ENCODE measurements at regions not wholly inside any gene's neighbourhood (a gene's known extent, or its start where the extent isn't known, plus 50 kb on each side); places are given as distances from the start of the nearest gene placed in this dataset.

GRCh38 chr3:132247211-132247610, 70.0 kb upstream of the ACP3 start:
- H3K9me3 ChIP-seq (ENCODE audit: low read length), result no peaks in the 10 kb centered on the region
- no peak overlapping the region for H3K9ac ChIP-seq (ENCODE audit: low read length)
- no peaks in the 10 kb centered on the region for H3F3A ChIP-seq (ENCODE audit: insufficient read depth, low read length)
- no peaks in the 10 kb centered on the region for H3K4me1 ChIP-seq (ENCODE audit: insufficient read depth, low read length, severe bottlenecking)
- no peaks in the 10 kb centered on the region for H3K9me2 ChIP-seq (ENCODE audit: low read depth, low read length)
- no peak overlapping the region for H2AFZ ChIP-seq (ENCODE audit: low read length)
- H3K27ac ChIP-seq (ENCODE audit: low read depth, low read length, poor library complexity, severe bottlenecking), result no peak overlapping the region
- no peak overlapping the region for H3K4me2 ChIP-seq (ENCODE audit: low read length)
- no peaks in the 10 kb centered on the region for H4K20me1 ChIP-seq (ENCODE audit: insufficient read depth, low read length)
- no peaks in the 10 kb centered on the region for H3K27me3 ChIP-seq (ENCODE audit: insufficient read depth, low read length)
- H3K79me2 ChIP-seq (ENCODE audit: insufficient read depth, low read length), result no peaks in the 10 kb centered on the region
- TF ChIP-seq EZH2 (IDR thresholded peaks at IDR 0.05; ENCODE audit: borderline replicate concordance, low read length) (no peak), CTCF (IDR thresholded peaks at IDR 0.05; ENCODE audit: low read length) (no peak)
- H3K36me3 ChIP-seq (ENCODE audit: insufficient read depth, low read length), result no peaks in the 10 kb centered on the region
- H3K4me3 ChIP-seq (ENCODE audit: low read depth, low read length, poor library complexity, severe bottlenecking), result no peak overlapping the region

- no peaks in the 10 kb centered on the region for H4K20me1 ChIP-seq (ENCODE audit: insufficient read depth, low read length)
- H3K4me3 ChIP-seq (ENCODE audit: low read depth, low read length, poor library complexity, severe bottlenecking), result no peak overlapping the region
- no peaks in the 10 kb centered on the region for H3K4me1 ChIP-seq (ENCODE audit: insufficient read depth, low read length, severe bottlenecking)
- H3K9ac ChIP-seq (ENCODE audit: low read length), result no peak overlapping the region
- H3F3A ChIP-seq (ENCODE audit: insufficient read depth, low read length), result no peaks in the 10 kb centered on the region
- no peak overlapping the region for H2AFZ ChIP-seq (ENCODE audit: low read length)
- H3K36me3 ChIP-seq (ENCODE audit: insufficient read depth, low read length), result no peaks in the 10 kb centered on the region
- H3K79me2 ChIP-seq (ENCODE audit: insufficient read depth, low read length), result no peaks in the 10 kb centered on the region
- no peak overlapping the region for H3K27ac ChIP-seq (ENCODE audit: low read depth, low read length, poor library complexity, severe bottlenecking)
- H3K27me3 ChIP-seq (ENCODE audit: insufficient read depth, low read length), result no peaks in the 10 kb centered on the region
- H3K9me2 ChIP-seq (ENCODE audit: low read depth, low read length), result no peaks in the 10 kb centered on the region
- no peak for TF ChIP-seq CTCF (IDR thresholded peaks at IDR 0.05; ENCODE audit: low read length)
- no peak for TF ChIP-seq EZH2 (IDR thresholded peaks at IDR 0.05; ENCODE audit: borderline replicate concordance, low read length)
- H3K9me3 ChIP-seq (ENCODE audit: low read length), result no peaks in the 10 kb centered on the region
- H3K4me2 ChIP-seq (ENCODE audit: low read length), result no peak overlapping the region
These were observed 68.7 kb upstream of the ACP3 start for GRCh38 chr3:132248490-132248889.

- H3F3A ChIP-seq (ENCODE audit: insufficient read depth, low read length), result no peaks in the 10 kb centered on the region
- TF ChIP-seq CTCF (IDR thresholded peaks at IDR 0.05; ENCODE audit: low read length) (peak; percentile 81), EZH2 (IDR thresholded peaks at IDR 0.05; ENCODE audit: borderline replicate concordance, low read length) (no peak)
- H3K27ac ChIP-seq (ENCODE audit: low read depth, low read length, poor library complexity, severe bottlenecking), result no peak overlapping the region
- no peaks in the 10 kb centered on the region for H3K9me2 ChIP-seq (ENCODE audit: low read depth, low read length)
- no peaks in the 10 kb centered on the region for H3K9me3 ChIP-seq (ENCODE audit: low read length)
- no peak overlapping the region for H3K9ac ChIP-seq (ENCODE audit: low read length)
- H3K4me1 ChIP-seq (ENCODE audit: insufficient read depth, low read length, severe bottlenecking), result no peaks in the 10 kb centered on the region
- no peak overlapping the region for H3K4me2 ChIP-seq (ENCODE audit: low read length)
- H3K4me3 ChIP-seq (ENCODE audit: low read depth, low read length, poor library complexity, severe bottlenecking), result no peak overlapping the region
- H4K20me1 ChIP-seq (ENCODE audit: insufficient read depth, low read length), result no peaks in the 10 kb centered on the region
- no peaks in the 10 kb centered on the region for H3K79me2 ChIP-seq (ENCODE audit: insufficient read depth, low read length)
- H3K36me3 ChIP-seq (ENCODE audit: insufficient read depth, low read length), result no peaks in the 10 kb centered on the region
- no peaks in the 10 kb centered on the region for H3K27me3 ChIP-seq (ENCODE audit: insufficient read depth, low read length)
- no peak overlapping the region for H2AFZ ChIP-seq (ENCODE audit: low read length)
These were observed 63.8 kb upstream of the ACP3 start for GRCh38 chr3:132253262-132253878.
